T-helper 1 cell (primary cell): ENCODE measurements at regions not wholly inside any gene's neighbourhood (a gene's known extent, or its start where the extent isn't known, plus 50 kb on each side); places are given as distances from the start of the nearest gene placed in this dataset.
"Not testable (repeated sequence)": the region's sequence is repeated elsewhere in the genome, so short reads cannot be mapped to it uniquely, and the experiment has no call there.

Experiments
- DNase-seq, 5 donors: peaks; one replicate each; pipeline ENCODE4 v3.0.0-alpha.2; 2012 to 2020

DNA sequence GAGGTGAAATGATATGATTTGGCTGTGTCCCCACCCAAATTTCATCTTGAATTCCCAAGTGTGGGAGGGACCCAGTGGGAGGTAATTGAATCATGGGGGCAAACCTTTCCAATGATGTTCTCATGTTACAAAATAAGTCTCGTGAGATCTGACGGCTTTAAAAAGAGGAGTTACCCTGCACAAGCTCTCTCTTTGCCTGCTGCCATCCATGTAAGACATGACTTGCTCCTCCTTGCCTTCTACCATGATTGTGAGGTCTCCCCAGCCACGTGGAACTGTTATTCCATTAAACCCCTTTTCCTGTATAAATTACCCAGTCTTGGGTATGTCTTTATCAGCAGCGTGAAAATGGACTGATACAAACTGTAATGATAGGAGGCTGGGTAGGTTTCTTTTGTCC lies 145.1 kb downstream of the AKR1D1 start:
- not testable (repeated sequence) for DNase-seq

- no peak for DNase-seq
Observed at GRCh38 chr7:138223402-138223879, 147.2 kb downstream of the AKR1D1 start.

DNA sequence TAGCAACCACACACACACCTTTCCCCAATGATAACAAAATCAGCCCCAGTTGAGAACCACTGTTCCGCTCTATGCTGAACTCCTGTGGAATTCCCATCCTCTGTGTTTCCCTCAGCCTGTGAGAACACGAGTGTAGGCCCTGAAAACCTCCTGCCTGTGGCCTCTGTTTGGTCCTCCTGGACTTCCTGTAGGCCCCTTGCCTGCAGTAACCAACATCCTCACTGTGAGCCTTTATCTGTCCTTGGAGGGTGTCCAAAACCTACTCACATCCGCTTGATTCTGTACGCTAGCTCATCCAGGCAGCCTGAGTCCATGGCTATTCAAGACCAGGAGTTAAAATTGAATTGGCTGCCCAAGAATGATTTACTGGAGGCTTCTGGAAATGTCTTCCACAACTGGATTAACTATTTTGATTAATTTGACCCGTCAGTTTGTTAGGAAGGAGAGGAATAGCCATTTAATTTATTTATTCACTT lies 149.8 kb downstream of the AKR1D1 start:
- DNase-seq: no peak

GRCh38 chr7:138226745-138227279 lies 150.6 kb downstream of the AKR1D1 start:
- no peak for DNase-seq

DNA sequence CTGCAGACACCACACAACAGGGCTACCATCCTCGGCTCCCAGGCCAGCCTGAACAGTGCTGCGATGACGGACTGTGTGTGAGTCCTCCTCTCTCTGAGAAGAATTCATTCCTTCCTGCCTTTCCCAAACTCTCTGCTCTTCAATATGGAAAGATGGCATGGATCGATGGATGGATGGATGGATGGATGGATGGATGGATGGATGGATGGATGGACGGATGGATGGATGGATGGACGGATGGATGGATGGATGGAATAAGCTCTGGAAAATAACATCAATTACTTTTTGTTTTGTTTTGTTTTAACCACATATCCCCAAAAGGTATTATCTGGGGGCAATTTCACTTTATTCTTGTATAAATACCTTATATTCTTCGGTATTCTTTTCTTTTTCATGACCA lies 151.9 kb downstream of the AKR1D1 start:
- DNase-seq: no peak

- no peak for DNase-seq
Observed at GRCh38 chr7:138228769-138229168, 152.5 kb downstream of the AKR1D1 start.

DNA sequence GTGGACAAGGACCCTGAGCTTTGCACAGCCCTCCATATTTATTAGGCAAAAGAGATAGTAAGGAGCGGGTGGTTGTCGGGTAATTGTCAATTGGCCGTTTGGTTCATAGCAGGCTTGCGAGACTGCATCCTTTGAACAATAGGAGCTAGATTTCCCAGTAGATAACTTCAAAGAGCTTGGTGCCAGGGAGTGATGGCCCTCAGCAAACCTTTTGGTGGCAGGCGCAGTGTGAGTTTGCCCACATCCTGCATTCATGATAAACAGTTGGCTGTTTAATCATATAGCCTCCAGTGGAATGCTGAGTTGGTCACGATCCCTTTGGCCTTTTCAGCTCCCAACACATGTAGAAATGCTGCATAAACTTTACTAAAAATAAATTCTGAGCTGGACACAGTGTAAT lies 156.9 kb downstream of the AKR1D1 start:
- DNase-seq: no peak

GRCh38 chr7:138235207-138235606 lies 158.9 kb downstream of the AKR1D1 start:
- no peak for DNase-seq

GRCh38 chr7:138237995-138238394 lies 161.7 kb downstream of the AKR1D1 start:
- DNase-seq: no peak

GRCh38 chr7:138238734-138239659 lies 162.7 kb downstream of the AKR1D1 start:
- DNase-seq: no peak

DNA sequence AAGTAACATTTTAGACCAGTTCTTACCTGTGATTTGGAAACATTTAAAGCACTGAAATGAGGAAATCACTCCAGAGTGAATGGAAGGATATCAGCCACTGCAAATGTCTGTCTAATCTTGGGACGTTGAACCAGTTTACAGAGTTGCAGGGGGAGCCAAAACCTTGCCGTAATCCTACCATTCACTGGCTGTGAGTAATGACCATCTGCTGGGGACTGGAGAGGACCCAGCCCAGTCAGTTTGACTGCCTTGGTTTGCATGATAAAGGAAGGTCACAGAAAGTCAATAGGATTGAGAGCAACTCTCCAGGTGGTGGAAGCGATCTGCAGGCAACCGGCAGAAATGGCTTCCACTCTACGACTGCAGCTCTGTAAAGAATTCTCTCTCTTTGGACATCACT lies 167.2 kb downstream of the AKR1D1 start:
- DNase-seq: no peak

DNA sequence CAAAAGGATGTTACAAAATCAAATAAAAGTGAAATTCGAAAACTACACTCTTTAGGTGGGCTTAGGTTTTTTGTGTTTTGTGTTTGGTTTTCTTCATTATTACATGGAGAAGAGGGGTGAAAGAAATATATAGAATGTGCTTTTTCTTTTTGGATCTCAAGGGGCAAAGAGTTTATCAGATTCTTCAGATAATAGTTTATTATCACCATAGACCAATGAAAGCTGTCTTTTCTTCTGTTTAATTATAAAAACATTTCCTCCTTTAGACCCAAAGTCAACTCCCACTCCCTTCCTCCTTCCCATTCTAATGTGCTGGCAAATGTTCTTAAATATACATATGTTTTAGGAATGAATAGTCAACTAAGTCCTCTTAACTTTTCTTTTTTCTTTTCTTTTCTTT lies 167.6 kb downstream of the AKR1D1 start:
- no peak for DNase-seq

- no peak for DNase-seq
Observed at GRCh38 chr7:138244606-138245005, 168.3 kb downstream of the AKR1D1 start.

GRCh38 chr7:138245216-138245615 lies 169.0 kb downstream of the AKR1D1 start:
- no peak for DNase-seq

- no peak for DNase-seq
Observed at GRCh38 chr7:138245682-138246081, 169.4 kb downstream of the AKR1D1 start.

GRCh38 chr7:138246428-138246827 lies 170.2 kb downstream of the AKR1D1 start:
- no peak for DNase-seq

DNA sequence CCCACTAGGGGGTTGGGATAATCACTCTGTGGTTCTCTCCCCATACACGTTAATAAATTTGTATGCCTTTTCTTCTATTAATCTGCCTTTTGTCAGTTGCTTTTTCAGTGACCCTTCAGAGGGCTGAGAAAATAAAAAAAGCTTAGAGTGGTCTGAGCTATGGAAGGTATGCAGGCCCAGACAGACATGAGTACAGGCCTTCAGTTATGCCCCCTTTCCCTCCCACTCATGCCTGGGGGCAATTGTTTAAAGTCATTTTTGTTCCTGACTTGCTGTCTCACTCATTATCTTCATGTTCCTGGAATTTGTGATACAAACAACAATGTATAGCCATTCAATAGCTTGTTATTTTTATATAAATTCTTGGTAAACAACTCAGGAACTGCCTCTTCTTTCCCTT lies 170.8 kb downstream of the AKR1D1 start:
- no peak for DNase-seq

DNA sequence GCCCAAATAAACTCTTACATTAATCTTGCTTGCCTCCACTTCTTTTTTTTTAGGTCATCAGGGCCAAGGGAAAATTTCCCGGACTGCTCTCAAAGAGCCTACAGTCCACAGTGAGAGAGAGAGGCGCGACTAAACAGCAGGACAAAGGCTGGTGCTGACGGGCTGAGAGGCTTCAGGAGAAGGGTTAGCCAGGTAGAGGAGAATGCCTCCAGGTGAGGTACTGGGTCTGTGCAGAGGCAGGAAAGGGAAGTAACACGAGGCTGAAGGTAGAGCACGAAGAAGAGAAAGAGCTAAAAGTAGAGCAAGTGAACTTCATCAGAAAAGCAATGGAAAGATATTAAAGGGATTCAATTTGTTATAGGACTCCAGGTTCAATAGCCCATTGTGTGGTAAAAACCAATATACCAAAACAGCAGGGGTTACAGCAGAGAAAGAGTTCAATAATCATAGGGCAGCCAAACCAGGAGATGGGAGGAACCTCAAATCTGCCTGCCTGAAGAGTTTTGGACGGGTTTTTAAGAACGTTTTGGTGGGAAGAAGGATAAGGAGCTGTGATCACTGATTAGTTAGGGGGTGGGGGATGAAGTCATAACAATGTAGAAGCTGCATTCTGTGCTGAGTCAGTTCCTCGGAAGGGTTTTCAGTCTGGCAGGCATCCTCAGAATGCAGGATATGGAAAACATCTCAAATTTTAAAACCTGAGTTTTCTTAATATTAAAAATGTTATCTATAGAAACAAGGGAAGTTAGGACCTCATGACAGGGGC lies 171.5 kb downstream of the AKR1D1 start:
- no peak for DNase-seq

GRCh38 chr7:138248609-138249008 lies 172.3 kb downstream of the AKR1D1 start:
- no peak for DNase-seq

DNA sequence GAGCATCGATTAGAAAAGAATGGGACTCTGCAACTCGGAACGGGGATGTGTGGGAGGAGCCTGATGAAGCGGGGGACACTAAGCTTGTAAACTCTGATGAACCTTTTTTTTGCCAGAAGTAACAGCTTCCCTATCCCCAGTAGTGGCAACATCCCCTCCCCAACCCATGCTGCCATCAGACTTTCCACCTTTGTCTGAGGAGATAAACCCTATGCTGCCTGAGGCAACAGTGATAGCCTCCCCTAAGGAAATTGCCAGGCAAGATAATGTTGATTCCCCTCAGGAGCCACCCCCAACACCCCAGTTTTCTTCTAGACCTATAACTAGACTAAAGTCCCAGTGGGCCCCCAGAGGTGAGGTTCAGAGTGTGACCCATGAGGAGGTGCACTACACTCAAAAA lies 173.7 kb downstream of the AKR1D1 start:
- no peak for DNase-seq

DNA sequence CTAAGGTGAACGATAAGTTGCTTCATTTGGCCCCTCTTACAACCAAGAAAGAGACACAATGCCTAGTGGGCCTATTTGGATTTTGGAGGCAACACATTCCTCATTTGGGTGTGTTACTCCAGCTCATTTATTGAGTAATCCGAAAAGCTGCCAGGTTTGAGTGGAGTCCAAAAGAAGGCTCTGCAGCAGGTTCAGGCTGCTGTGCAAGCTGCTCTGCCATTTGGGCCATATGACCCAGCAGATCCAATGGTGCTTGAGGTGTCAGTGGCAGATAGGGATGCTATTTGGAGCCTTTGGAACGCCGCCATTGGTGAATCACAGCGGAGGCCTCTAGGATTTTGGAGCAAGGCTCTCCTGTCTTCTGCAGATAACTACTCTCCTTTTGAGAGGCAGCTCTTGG lies 176.4 kb downstream of the AKR1D1 start:
- DNase-seq: not testable (repeated sequence)

DNA sequence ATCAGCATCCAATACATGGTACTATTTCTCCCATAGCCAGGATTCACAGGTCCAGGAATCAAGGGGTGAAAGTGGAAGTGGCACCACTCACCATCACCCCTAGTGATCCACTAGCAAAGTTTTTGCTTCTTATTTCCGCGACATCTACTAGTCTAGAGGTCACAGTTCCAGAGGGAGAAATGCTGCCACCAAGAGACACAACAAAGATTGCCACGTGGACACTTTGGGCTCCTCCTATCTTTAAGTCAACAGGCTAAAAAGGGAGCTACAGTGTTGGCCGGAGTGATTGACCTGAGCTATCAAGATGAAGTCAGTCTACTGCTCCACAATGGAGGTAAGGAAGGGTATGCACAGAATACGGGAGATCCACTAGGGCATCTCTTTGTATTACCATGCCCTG lies 178.2 kb downstream of the AKR1D1 start:
- no peak for DNase-seq

DNA sequence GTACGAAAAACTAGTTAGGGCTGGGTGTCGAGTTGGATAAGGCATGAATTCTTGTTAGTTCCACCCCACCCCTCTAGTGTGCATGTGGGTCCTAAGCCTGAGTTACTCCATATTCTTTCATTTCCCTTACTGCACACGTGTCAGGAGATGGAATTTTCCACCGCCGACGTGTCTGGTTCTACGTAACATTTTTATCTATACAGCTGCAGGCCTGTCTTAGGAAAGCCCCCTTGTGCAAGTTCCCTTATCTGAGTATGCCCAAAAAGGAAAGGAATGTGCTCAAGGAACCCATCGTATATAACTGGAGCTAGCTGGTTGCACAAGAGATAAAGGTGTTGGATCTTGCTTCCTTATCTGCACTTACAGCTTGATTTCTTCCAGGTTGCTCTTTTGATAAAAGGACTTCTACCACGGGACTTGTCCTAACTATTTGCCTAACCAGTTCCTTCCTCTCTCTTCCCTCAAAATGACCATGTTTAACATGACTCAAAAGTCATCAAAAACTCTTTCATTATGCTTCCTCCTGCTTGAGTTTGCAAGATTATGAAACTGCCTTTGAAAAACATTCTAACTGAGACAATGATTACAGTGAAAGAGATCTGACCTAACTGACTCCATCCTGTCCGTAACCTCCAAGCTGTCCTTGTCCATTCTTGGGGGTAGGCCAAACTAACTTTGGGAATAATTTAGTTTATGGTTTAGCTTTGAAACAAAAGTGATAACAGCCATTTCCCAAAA lies 181.4 kb downstream of the AKR1D1 start:
- DNase-seq: no peak
